AG04450 (cell line): ENCODE measurements at regions not wholly inside any gene's neighbourhood (a gene's known extent, or its start where the extent isn't known, plus 50 kb on each side); places are given as distances from the start of the nearest gene placed in this dataset.

Source experiments
- CTCF ChIA-PET: fragments of 300-600, 350-600 bp; formaldehyde crosslinking; extraction: SDS; loops from one replicate; lab custom pipeline; 2022; ENCODE audit warnings: antibody characterized with exemption, inconsistent platforms; lab: Charles Lee
- POLR2A ChIA-PET: fragments of 350-600 bp; formaldehyde crosslinking; extraction: SDS; loops from one replicate; lab custom pipeline; 2021; ENCODE audit warnings: antibody characterized with exemption, inconsistent platforms; lab: Yijun Ruan, JAX
- DNase-seq: peaks from one replicate; pipeline ENCODE4 v3.0.0-alpha.2; 2011; ENCODE audit warnings: low read depth, low spot score
- H3K27ac ChIP-seq: one replicate; pipeline ENCODE4 v1.5.1; 2012; ENCODE audit warnings: low read depth, low read length, control low read depth
- H3K27me3 ChIP-seq: one replicate; pipeline ENCODE4 v1.6.0; 2012; ENCODE audit warnings: low read length; ENCODE audit not compliant: control insufficient read depth, insufficient read depth
- H3K4me3 ChIP-seq: 2 replicates; pipeline ENCODE4 v1.5.1; 2011; ENCODE audit warnings: mild to moderate bottlenecking, low read depth, low read length, control low read depth
- H3K9me3 ChIP-seq: 2 replicates; pipeline ENCODE4 v1.5.1; 2012; ENCODE audit warnings: low read length; ENCODE audit not compliant: control insufficient read depth, insufficient read depth
- TF ChIP-seq, protein P1 (sequence below): IDR thresholded peaks from 2 replicates; pipeline ENCODE4 v1.5.1; 2011; ENCODE audit warnings: low read depth, low read length, control low read depth, inconsistent platforms

DNA sequence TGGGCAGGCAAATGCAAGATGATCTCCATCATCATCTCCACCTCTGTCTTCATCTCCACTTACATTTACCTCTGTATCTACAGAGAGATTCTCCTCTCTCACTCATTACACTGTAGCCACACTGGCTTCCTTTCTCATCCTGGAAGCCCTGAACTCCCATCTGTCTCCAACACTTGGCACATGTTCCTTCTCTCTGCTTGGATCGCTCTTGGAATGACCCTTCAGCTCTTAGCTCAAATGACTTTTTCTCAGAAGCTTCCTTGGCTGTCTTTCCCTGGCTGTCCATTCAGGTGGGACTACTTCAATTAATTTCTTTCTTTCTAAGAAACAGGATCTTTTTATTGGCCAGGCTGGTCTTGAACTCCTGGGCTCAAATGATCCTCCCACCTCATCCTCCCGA is 120.0 kb upstream of the KLF4 start:
- Histone ChIP-seq H3K4me3 (no peak overlapping the region), H3K9me3 (no peaks in the 10 kb centered on the region), H3K27ac (no peak overlapping the region), H3K27me3 (peaks cover 4% of the 10 kb centered on the region)
- TF ChIP-seq, protein P1, sequence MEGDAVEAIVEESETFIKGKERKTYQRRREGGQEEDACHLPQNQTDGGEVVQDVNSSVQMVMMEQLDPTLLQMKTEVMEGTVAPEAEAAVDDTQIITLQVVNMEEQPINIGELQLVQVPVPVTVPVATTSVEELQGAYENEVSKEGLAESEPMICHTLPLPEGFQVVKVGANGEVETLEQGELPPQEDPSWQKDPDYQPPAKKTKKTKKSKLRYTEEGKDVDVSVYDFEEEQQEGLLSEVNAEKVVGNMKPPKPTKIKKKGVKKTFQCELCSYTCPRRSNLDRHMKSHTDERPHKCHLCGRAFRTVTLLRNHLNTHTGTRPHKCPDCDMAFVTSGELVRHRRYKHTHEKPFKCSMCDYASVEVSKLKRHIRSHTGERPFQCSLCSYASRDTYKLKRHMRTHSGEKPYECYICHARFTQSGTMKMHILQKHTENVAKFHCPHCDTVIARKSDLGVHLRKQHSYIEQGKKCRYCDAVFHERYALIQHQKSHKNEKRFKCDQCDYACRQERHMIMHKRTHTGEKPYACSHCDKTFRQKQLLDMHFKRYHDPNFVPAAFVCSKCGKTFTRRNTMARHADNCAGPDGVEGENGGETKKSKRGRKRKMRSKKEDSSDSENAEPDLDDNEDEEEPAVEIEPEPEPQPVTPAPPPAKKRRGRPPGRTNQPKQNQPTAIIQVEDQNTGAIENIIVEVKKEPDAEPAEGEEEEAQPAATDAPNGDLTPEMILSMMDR: no peak
- CTCF ChIA-PET: no interaction called here
- POLR2A ChIA-PET: no interaction called here
- no peak for DNase-seq

DNA sequence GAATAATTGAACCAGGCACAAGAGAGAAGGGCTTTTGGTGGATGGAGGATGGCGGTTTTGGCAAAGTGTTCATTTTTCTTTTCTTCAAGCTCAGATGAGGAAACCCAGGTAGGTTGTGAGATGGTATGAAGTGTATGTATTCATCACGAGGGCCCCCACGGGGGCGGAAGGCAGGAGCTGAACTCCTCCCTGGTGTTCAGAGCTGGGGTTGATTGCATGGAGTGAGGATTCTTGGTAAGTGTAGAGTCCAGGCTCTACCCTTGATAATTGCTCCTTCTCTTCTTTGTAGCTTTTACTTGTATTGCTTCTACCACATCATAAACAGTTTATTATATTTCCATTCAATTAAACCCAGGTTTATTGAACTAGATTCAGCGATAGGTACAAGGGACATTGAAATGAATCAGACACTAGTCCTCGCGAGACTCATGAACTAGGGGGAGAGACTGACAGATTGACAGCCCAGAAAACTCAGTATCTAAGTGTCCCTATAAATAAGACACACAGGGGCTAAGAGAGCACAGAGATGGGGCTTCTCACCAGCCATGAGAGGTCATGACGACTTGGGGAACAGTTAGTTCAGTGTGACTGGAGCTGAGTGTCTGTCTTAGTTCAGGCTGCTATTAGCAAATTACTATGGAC is 116.7 kb upstream of the KLF4 start:
- TF ChIP-seq, protein P1: no peak
- ChIA-PET CTCF (no interaction called here), POLR2A (no interaction called here)
- Histone ChIP-seq H3K27me3 (peaks cover 4% of the 10 kb centered on the region), H3K4me3 (no peak overlapping the region), H3K9me3 (no peaks in the 10 kb centered on the region), H3K27ac (no peak overlapping the region)
- DNase-seq: no peak

DNA sequence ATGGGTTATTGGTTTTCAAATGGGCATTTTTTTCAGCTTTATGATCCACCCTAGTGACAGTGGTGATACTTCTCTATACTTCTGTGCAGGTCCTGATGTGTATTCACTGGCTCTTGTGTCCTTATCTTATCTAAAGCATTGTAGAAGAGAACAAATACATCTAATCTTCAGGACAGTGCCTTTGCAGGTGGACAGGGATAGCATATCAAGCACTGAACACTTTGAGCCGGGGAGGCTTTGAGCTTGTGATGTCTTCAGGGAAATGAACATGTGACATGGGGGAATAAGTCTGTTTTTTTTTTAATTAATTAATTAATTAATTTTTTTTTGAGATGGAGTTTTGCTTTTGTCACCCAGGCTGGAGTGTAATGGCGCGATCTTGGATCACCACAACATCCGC is 115.5 kb upstream of the KLF4 start:
- POLR2A ChIA-PET: no interaction called here

DNA sequence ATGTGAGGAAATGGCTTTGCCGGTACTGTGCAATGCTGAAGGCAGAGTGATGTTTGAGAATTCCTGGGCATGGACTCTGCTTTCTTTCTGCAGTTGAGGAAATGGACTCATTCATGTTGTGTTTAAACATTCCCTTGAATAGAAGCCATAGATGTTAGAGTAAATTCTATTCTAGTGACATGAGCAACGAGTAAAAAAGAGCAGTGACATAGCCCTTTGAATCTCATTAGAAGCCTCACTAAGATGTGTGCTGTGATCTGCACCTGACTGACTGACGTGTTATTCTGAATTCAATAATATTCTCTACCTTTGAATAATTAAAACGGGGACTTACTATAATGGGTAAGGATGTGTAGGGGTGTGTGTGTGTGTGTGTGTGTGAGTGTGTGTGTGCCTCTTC is 113.7 kb upstream of the KLF4 start:
- ChIA-PET CTCF (no interaction called here), POLR2A (no interaction called here)
- TF ChIP-seq, protein P1: no peak
- DNase-seq: no peak
- H3K9me3 ChIP-seq: no peaks in the 10 kb centered on the region
- no peak overlapping the region for H3K27ac ChIP-seq
- H3K27me3 ChIP-seq: no peaks in the 10 kb centered on the region
- no peak overlapping the region for H3K4me3 ChIP-seq

More for the DNA sequence above, 115.5 kb upstream of the KLF4 start:
- H3K27me3 ChIP-seq: peaks cover 4% of the 10 kb centered on the region
- TF ChIP-seq, protein P1: no peak
- H3K27ac ChIP-seq: no peak overlapping the region
- H3K4me3 ChIP-seq: no peak overlapping the region
- CTCF ChIA-PET: no interaction called here
- no peak for DNase-seq
- H3K9me3 ChIP-seq: no peaks in the 10 kb centered on the region

DNA sequence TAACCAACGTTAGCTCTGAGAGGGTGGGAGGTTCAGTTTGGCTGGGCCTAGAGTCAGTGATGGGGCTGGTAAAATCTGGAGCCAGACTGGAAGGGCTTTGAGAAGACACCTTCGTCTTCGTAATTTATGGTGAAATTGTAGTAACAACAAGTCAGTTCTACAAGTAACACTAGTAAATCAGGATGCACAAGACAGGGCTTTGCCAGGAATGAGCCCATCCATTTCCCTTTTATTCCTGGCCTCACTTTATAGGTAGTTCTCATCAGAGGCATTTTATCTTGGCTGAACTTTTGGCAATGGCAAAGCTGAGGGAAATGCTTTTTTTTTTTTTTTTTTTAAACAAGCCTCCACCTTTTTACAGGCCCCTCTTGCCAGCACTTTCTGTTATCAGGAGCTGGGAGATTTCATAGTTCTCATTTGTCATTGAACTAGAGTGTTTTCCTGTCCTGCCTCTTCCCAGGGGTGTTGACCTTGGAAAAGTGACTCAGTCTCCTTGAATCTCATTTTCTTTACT is 110.5 kb upstream of the KLF4 start:
- no peak for DNase-seq

More for the DNA sequence above, 110.5 kb upstream of the KLF4 start:
- no peak overlapping the region for H3K4me3 ChIP-seq
- TF ChIP-seq, protein P1: no peak
- CTCF ChIA-PET: no interaction called here
- H3K9me3 ChIP-seq: no peaks in the 10 kb centered on the region
- no peak overlapping the region for H3K27ac ChIP-seq
- POLR2A ChIA-PET: no interaction called here
- no peaks in the 10 kb centered on the region for H3K27me3 ChIP-seq
